ENCODE measurements at regions not wholly inside any gene's neighbourhood (a gene's known extent, or its start where the extent isn't known, plus 50 kb on each side); places are given as distances from the start of the nearest gene placed in this dataset.

- H3K9ac ChIP-seq (ENCODE audit: low read length): no peak overlapping the region
- H3K4me2 ChIP-seq (ENCODE audit: low read length): no peak overlapping the region
- no peaks in the 10 kb centered on the region for H3K4me1 ChIP-seq (ENCODE audit: insufficient read depth, low read length, severe bottlenecking)
- H4K20me1 ChIP-seq (ENCODE audit: insufficient read depth, low read length): no peaks in the 10 kb centered on the region
- H3K9me2 ChIP-seq (ENCODE audit: low read depth, low read length): no peaks in the 10 kb centered on the region
- no peak overlapping the region for H3K4me3 ChIP-seq (ENCODE audit: low read depth, low read length, poor library complexity, severe bottlenecking)
- TF ChIP-seq EZH2 (IDR thresholded peaks at IDR 0.05; ENCODE audit: borderline replicate concordance, low read length): no peak
- no peak for TF ChIP-seq CTCF (IDR thresholded peaks at IDR 0.05; ENCODE audit: low read length)
- H2AFZ ChIP-seq (ENCODE audit: low read length): no peak overlapping the region
- H3K79me2 ChIP-seq (ENCODE audit: insufficient read depth, low read length): no peaks in the 10 kb centered on the region
- no peak overlapping the region for H3K27ac ChIP-seq (ENCODE audit: low read depth, low read length, poor library complexity, severe bottlenecking)
- H3K36me3 ChIP-seq (ENCODE audit: insufficient read depth, low read length): no peaks in the 10 kb centered on the region
- H3K9me3 ChIP-seq (ENCODE audit: low read length): no peaks in the 10 kb centered on the region
- no peaks in the 10 kb centered on the region for H3F3A ChIP-seq (ENCODE audit: insufficient read depth, low read length)
- no peaks in the 10 kb centered on the region for H3K27me3 ChIP-seq (ENCODE audit: insufficient read depth, low read length)
These were observed 49.7 kb upstream of the LMO4 start for GRCh38 chr1:87278825-87279535.

All from OCI-LY1 (cell line).